H1 (cell line): ENCODE measurements at regions not wholly inside any gene's neighbourhood (a gene's known extent, or its start where the extent isn't known, plus 50 kb on each side); places are given as distances from the start of the nearest gene placed in this dataset.

Experiments
- CTCF ChIA-PET: fragments of 300-600 bp; sonication (Branson Sonifier 250); formaldehyde crosslinking; loops from one replicate; lab custom pipeline; 2021; ENCODE audit not compliant: partially characterized antibody; lab: Charles Lee
- POLR2A ChIA-PET: fragments of 300-600 bp; sonication (Branson Sonifier 250); formaldehyde crosslinking; loops from one replicate; lab custom pipeline; 2021; ENCODE audit warnings: inconsistent platforms; ENCODE audit not compliant: partially characterized antibody; lab: Charles Lee
- DNase-seq, 2 experiments: peaks; one replicate each; pipeline versions ENCODE4 v3.0.0 to v3.0.0-alpha.2; 2010 to 2022; ENCODE audit warnings: low spot score in 2 of 2, low read depth in 1 of 2, mixed read lengths in 1 of 2
- FAIRE-seq: peaks from 2 replicates; lab custom pipeline; 2011; peaks lifted over from hg19 to GRCh38; lab: Jason Lieb, UNC
- H2AFZ ChIP-seq: 2 replicates; pipeline ENCODE4 v1.8.1; 2012; ENCODE audit warnings: low read length, inconsistent platforms
- H2AK5ac ChIP-seq: 2 replicates; pipeline ENCODE4 v1.6.1; 2013; ENCODE audit warnings: low read depth, low read length
- H2BK120ac ChIP-seq: replicated peaks from 2 replicates; pipeline ENCODE3; 2013; ENCODE audit warnings: low read depth, low read length, inconsistent platforms
- H2BK12ac ChIP-seq: 2 replicates; pipeline ENCODE4 v1.6.1; 2013; ENCODE audit warnings: low read depth, low read length
- H2BK15ac ChIP-seq: 2 replicates; pipeline ENCODE4 v1.6.1; 2013; ENCODE audit warnings: low read length
- H2BK20ac ChIP-seq: 2 replicates; pipeline ENCODE4 v1.6.1; 2013; ENCODE audit warnings: low read length
- H2BK5ac ChIP-seq: 2 replicates; pipeline ENCODE4 v1.6.1; 2013; ENCODE audit warnings: low read depth, low read length
- H3K14ac ChIP-seq: 2 replicates; pipeline ENCODE4 v1.6.1; 2013; ENCODE audit warnings: inconsistent platforms; ENCODE audit not compliant: insufficient read length
- H3K18ac ChIP-seq: 2 replicates; pipeline ENCODE4 v1.6.1; 2013; ENCODE audit warnings: low read length; ENCODE audit errors: extremely low read depth
- H3K23ac ChIP-seq: 2 replicates; pipeline ENCODE4 v1.6.1; 2013; ENCODE audit warnings: inconsistent platforms; ENCODE audit not compliant: insufficient read length
- H3K23me2 ChIP-seq: 2 replicates; pipeline ENCODE4 v1.6.1; 2013; ENCODE audit warnings: low read depth, low read length
- H3K27ac ChIP-seq: 2 replicates; pipeline ENCODE4 v1.6.1; 2011; ENCODE audit warnings: low read depth, low read length, inconsistent platforms
- H3K27me3 ChIP-seq, 4 experiments: replicated peaks in 1 of 4; 1 replicate in 1 of 4; 2 replicates in 3 of 4; pipeline versions ENCODE4 v1.6.1 to v1.8.1; 2011 to 2013; ENCODE audit warnings: low read length in 3 of 4, mild to moderate bottlenecking in 3 of 4, inconsistent platforms in 2 of 4, mixed read lengths in 2 of 4, moderate library complexity in 1 of 4; ENCODE audit not compliant: control insufficient read depth in 3 of 4, insufficient read depth in 3 of 4; ENCODE audit errors: extremely low read depth in 1 of 4
- H3K36me3 ChIP-seq, 4 experiments: 2 replicates each; pipeline versions ENCODE4 v1.6.1 to v1.8.1; 2011 to 2013; ENCODE audit warnings: mild to moderate bottlenecking in 4 of 4, low read length in 3 of 4, moderate library complexity in 2 of 4, control low read depth in 1 of 4, inconsistent platforms in 1 of 4; ENCODE audit not compliant: insufficient read depth in 4 of 4, control insufficient read depth in 2 of 4
- H3K4ac ChIP-seq: replicated peaks from 2 replicates; pipeline ENCODE3; 2013; ENCODE audit warnings: low read length, low read depth, mixed read lengths, inconsistent platforms; ENCODE audit not compliant: insufficient read length
- H3K4me1 ChIP-seq, 4 experiments: replicated peaks in 1 of 4; 1 replicate in 1 of 4; 2 replicates in 3 of 4; pipeline versions ENCODE4 v1.6.1 to v1.8.1; 2011 to 2013; ENCODE audit warnings: low read length in 3 of 4, inconsistent platforms in 2 of 4, mixed read lengths in 1 of 4; ENCODE audit not compliant: insufficient read depth in 4 of 4, control insufficient read depth in 3 of 4
- H3K4me2 ChIP-seq, 2 experiments: 2 replicates each; pipeline versions ENCODE4 v1.6.1 to v1.8.1; 2011 to 2013; ENCODE audit warnings: low read depth in 2 of 2, low read length in 2 of 2, control low read depth in 1 of 2, inconsistent platforms in 1 of 2, mild to moderate bottlenecking in 1 of 2; ENCODE audit not compliant: insufficient read depth in 1 of 2
- H3K4me3 ChIP-seq, 4 experiments: fragments of 200-600, 300-600 bp in 1 of 4; sonication (generic), shearing (Covaris generic), sonication (Bioruptor Twin) in 1 of 4; 2 replicates each; pipeline versions ENCODE4 v1.5.1 to v1.8.1; 2011 to 2016; ENCODE audit warnings: low read length in 4 of 4, low read depth in 3 of 4, control low read depth in 2 of 4, inconsistent platforms in 2 of 4, mild to moderate bottlenecking in 2 of 4, mixed read lengths in 1 of 4, moderate library complexity in 1 of 4; ENCODE audit not compliant: insufficient read depth in 2 of 4; ENCODE audit errors: extremely low read depth in 1 of 4
- H3K56ac ChIP-seq: replicated peaks from 2 replicates; pipeline ENCODE3; 2013; ENCODE audit warnings: low read depth, mild to moderate bottlenecking, mixed read lengths, low read length, inconsistent platforms; ENCODE audit not compliant: insufficient read length
- H3K79me1 ChIP-seq: 2 replicates; pipeline ENCODE4 v1.6.1; 2013; ENCODE audit warnings: low read depth, low read length, control low read depth
- H3K79me2 ChIP-seq, 2 experiments: 2 replicates each; pipeline versions ENCODE4 v1.6.1 to v1.8.1; 2012 to 2013; ENCODE audit warnings: low read length in 2 of 2, mild to moderate bottlenecking in 2 of 2, inconsistent platforms in 1 of 2; ENCODE audit not compliant: insufficient read depth in 2 of 2, control insufficient read depth in 1 of 2
- H3K9ac ChIP-seq, 4 experiments: replicated peaks in 1 of 4; 1 replicate in 1 of 4; 2 replicates in 3 of 4; pipeline versions ENCODE4 v1.6.1 to v1.8.1; 2011 to 2013; ENCODE audit warnings: low read depth in 3 of 4, low read length in 3 of 4, control low read depth in 2 of 4, mild to moderate bottlenecking in 2 of 4, moderate library complexity in 2 of 4, inconsistent platforms in 1 of 4; ENCODE audit errors: extremely low read depth in 1 of 4
- H3K9me3 ChIP-seq, 2 experiments: 2 replicates each; pipeline versions ENCODE4 v1.6.1 to v1.8.1; 2012 to 2013; ENCODE audit warnings: mild to moderate bottlenecking in 2 of 2, moderate library complexity in 2 of 2, control low read depth in 1 of 2, inconsistent platforms in 1 of 2, low read depth in 1 of 2, low read length in 1 of 2, mixed read lengths in 1 of 2; ENCODE audit not compliant: insufficient read depth in 2 of 2
- H4K20me1 ChIP-seq, 2 experiments: replicated peaks in 1 of 2; 2 replicates each; pipeline versions ENCODE3 to v1.8.1; 2011 to 2013; ENCODE audit warnings: inconsistent platforms in 2 of 2, low read length in 2 of 2, mild to moderate bottlenecking in 1 of 2; ENCODE audit not compliant: insufficient read depth in 2 of 2, control insufficient read depth in 1 of 2
- H4K5ac ChIP-seq: 2 replicates; pipeline ENCODE4 v1.6.1; 2013; ENCODE audit warnings: low read length, low read depth, mixed read lengths, inconsistent platforms; ENCODE audit not compliant: insufficient read length
- H4K8ac ChIP-seq: 2 replicates; pipeline ENCODE4 v1.8.0; 2013; ENCODE audit warnings: mild to moderate bottlenecking, moderate library complexity, low read length, inconsistent platforms; ENCODE audit not compliant: insufficient read depth; ENCODE audit errors: extremely low read depth
- H4K91ac ChIP-seq: replicated peaks from 2 replicates; pipeline ENCODE3; 2013; ENCODE audit warnings: low read length, mixed read lengths, inconsistent platforms; ENCODE audit not compliant: insufficient read length
- ATF3 ChIP-seq: IDR thresholded peaks from 2 replicates; pipeline ENCODE4 v1.6.1; 2011; ENCODE audit warnings: low read depth, mild to moderate bottlenecking, low read length; ENCODE audit not compliant: insufficient read depth
- CTBP2 ChIP-seq: IDR thresholded peaks from 2 replicates; pipeline ENCODE4 v1.7.0; 2011; ENCODE audit warnings: borderline replicate concordance, mild to moderate bottlenecking, moderate library complexity, mixed read lengths, low read length; ENCODE audit not compliant: insufficient read depth, insufficient read length
- JUND ChIP-seq: IDR thresholded peaks from 2 replicates; pipeline ENCODE4 v1.6.1; 2011; ENCODE audit warnings: mild to moderate bottlenecking, improper control_type of control experiment, low read length
- KDM4A ChIP-seq: IDR thresholded peaks from one replicate; pipeline ENCODE4 v1.7.1; 2012; ENCODE audit warnings: low read depth, mild to moderate bottlenecking, moderate library complexity, low read length, inconsistent platforms; ENCODE audit not compliant: severe bottlenecking
- SIX5 ChIP-seq: IDR thresholded peaks from 2 replicates; pipeline ENCODE4 v1.6.1; 2011; ENCODE audit warnings: mild to moderate bottlenecking, low read depth, low read length
- SP1 ChIP-seq: IDR thresholded peaks from 2 replicates; pipeline ENCODE4 v1.6.1; 2011; ENCODE audit warnings: low read depth, low read length
- WGBS, 2 experiments: shearing (Covaris generic) in 1 of 2; methylation state at CpG; one replicate each; pipeline versions ENCODE4 v1.1.6 to v1.1.7; 2013 to 2015; ENCODE audit warnings: low lambda C conversion rate in 2 of 2, mixed read lengths in 2 of 2, inconsistent platforms in 1 of 2, low coverage in 1 of 2, missing lambda C conversion rate in 1 of 2; ENCODE audit not compliant: insufficient replicate concordance in 2 of 2, insufficient coverage in 1 of 2, insufficient read length in 1 of 2; ENCODE audit errors: extremely low coverage in 1 of 2, missing lambda C conversion rate in 1 of 2; 5-methylcytosine and 5-hydroxymethylcytosine counted together

GRCh38 chr16:64712026-64712425 lies 409.8 kb downstream of the CDH11 start:
- WGBS, 2 experiments: 93% methylated on average over 3 of the region's 3 CpGs; no CpG with 5 or more reads in 1 of the 2 experiments
- no peak overlapping the region for H3K4me3 ChIP-seq
- CTCF ChIA-PET: interaction anchor here (0.9 to 1.0 kb wide), 2 partner anchors 10 to 11 kb away, joined by 3 read pairs; no protein-coding TSS in a partner anchor

More at GRCh38 chr16:64712026-64712425, 409.8 kb downstream of the CDH11 start:
- Histone ChIP-seq H3K9me3 (no peaks in the 10 kb centered on the region), H2AFZ (no peak overlapping the region), H3K4me1 (no peaks in the 10 kb centered on the region), H3K36me3 (no peaks in the 10 kb centered on the region), H3K23ac (no peak overlapping the region), H3K9ac (no peak overlapping the region), H3K79me2 (no peaks in the 10 kb centered on the region), H3K4me2 (no peak overlapping the region), H4K20me1 (no peaks in the 10 kb centered on the region), H3K14ac (no peak overlapping the region), H2BK15ac (no peak overlapping the region), H4K5ac (no peak overlapping the region), H3K18ac (no peak overlapping the region), H3K27ac (no peak overlapping the region), H3K27me3 (no peaks in the 10 kb centered on the region), H2BK5ac (no peak overlapping the region), H2BK12ac (no peak overlapping the region), H3K79me1 (no peaks in the 10 kb centered on the region), H3K56ac (no peak overlapping the region), H3K4ac (no peak overlapping the region), H2AK5ac (no peak overlapping the region), H4K91ac (no peak overlapping the region), H3K23me2 (no peaks in the 10 kb centered on the region), H4K8ac (no peak overlapping the region), H2BK120ac (no peak overlapping the region), H2BK20ac (no peak overlapping the region)
- POLR2A ChIA-PET: no interaction called here
- no peak for FAIRE-seq
- DNase-seq: no peak
- TF ChIP-seq KDM4A (no peak), JUND (no peak), SP1 (no peak), CTBP2 (no peak), ATF3 (no peak), SIX5 (no peak)
